Neural crest cell (in vitro differentiated cells): ENCODE measurements at regions not wholly inside any gene's neighbourhood (a gene's known extent, or its start where the extent isn't known, plus 50 kb on each side); places are given as distances from the start of the nearest gene placed in this dataset.

Experiments used
- DNase-seq: peaks from one replicate; pipeline ENCODE4 v3.0.0; 2021; ENCODE audit warnings: low read depth, mixed read lengths, low spot score
- H3K27ac Mint-ChIP-seq: one replicate; pipeline ENCODE4 v1.8.0; 2021; ENCODE audit warnings: mild to moderate bottlenecking, mixed read lengths; ENCODE audit not compliant: unreplicated experiment
- H3K27me3 Mint-ChIP-seq: 2 replicates; pipeline ENCODE4 v1.8.0; 2021; ENCODE audit warnings: low read depth, mild to moderate bottlenecking, mixed read lengths
- H3K36me3 Mint-ChIP-seq: 2 replicates; pipeline ENCODE4 v1.8.0; 2021; ENCODE audit warnings: low read depth, mild to moderate bottlenecking, mixed read lengths
- H3K4me1 Mint-ChIP-seq: 2 replicates; pipeline ENCODE4 v1.8.0; 2021; ENCODE audit warnings: mixed read lengths
- H3K4me3 Mint-ChIP-seq: one replicate; pipeline ENCODE4 v1.8.0; 2021; ENCODE audit warnings: mild to moderate bottlenecking, mixed read lengths
- H3K9me3 Mint-ChIP-seq: 2 replicates; pipeline ENCODE4 v1.8.0; 2021; ENCODE audit warnings: mixed read lengths
- TF ChIP-seq, protein P1 (sequence below): fragments of 200-600 bp; sonication (generic); conservative IDR thresholded peaks from 2 replicates; pipeline ENCODE4 v1.5.0; 2021; ENCODE audit warnings: antibody characterized with exemption, mild to moderate bottlenecking

DNA sequence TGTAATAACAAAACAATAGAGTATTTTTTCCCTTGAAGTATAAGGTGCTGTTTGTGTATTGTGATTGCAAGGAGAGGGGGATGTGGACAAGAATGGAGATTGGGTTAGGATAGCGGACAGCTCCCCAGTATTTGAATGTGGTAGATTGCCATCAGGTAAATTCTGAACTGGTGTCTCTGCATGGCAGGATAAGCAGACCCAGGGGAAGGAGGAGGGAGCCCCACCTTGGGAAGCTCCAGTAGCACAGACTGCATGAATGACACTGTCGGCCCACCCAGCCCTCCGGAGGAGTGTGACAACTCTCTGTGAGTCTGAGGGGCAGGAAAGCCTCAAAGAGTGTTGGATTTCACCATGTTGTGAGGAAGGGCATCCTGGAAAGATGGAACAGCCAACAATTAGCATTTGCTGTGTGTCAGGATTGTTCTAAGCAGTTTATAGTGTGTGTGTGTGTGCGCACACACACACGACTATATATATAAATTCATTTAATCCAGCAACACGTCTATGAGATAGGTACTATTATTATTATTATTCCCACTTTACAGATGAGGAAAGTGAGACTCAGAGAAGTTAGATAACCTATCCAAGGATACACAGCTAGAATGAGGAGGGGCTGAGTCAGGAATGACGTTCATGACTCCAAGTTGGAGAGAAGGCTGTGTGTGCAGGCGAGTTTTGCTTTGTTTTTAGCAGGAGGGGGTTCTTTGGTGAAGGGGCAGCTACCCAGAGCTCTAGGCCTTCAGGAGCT is 63.4 kb upstream of the LCTL start:
- TF ChIP-seq, protein P1, sequence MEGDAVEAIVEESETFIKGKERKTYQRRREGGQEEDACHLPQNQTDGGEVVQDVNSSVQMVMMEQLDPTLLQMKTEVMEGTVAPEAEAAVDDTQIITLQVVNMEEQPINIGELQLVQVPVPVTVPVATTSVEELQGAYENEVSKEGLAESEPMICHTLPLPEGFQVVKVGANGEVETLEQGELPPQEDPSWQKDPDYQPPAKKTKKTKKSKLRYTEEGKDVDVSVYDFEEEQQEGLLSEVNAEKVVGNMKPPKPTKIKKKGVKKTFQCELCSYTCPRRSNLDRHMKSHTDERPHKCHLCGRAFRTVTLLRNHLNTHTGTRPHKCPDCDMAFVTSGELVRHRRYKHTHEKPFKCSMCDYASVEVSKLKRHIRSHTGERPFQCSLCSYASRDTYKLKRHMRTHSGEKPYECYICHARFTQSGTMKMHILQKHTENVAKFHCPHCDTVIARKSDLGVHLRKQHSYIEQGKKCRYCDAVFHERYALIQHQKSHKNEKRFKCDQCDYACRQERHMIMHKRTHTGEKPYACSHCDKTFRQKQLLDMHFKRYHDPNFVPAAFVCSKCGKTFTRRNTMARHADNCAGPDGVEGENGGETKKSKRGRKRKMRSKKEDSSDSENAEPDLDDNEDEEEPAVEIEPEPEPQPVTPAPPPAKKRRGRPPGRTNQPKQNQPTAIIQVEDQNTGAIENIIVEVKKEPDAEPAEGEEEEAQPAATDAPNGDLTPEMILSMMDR, result no peak
- Mint-ChIP-seq H3K9me3 (no peaks in the 10 kb centered on the region), H3K27me3 (no peaks in the 10 kb centered on the region), H3K36me3 (no peaks in the 10 kb centered on the region), H3K4me3 (no peak overlapping the region), H3K4me1 (peaks cover 20% of the 10 kb centered on the region), H3K27ac (no peak overlapping the region)
- DNase-seq, result no peak

DNA sequence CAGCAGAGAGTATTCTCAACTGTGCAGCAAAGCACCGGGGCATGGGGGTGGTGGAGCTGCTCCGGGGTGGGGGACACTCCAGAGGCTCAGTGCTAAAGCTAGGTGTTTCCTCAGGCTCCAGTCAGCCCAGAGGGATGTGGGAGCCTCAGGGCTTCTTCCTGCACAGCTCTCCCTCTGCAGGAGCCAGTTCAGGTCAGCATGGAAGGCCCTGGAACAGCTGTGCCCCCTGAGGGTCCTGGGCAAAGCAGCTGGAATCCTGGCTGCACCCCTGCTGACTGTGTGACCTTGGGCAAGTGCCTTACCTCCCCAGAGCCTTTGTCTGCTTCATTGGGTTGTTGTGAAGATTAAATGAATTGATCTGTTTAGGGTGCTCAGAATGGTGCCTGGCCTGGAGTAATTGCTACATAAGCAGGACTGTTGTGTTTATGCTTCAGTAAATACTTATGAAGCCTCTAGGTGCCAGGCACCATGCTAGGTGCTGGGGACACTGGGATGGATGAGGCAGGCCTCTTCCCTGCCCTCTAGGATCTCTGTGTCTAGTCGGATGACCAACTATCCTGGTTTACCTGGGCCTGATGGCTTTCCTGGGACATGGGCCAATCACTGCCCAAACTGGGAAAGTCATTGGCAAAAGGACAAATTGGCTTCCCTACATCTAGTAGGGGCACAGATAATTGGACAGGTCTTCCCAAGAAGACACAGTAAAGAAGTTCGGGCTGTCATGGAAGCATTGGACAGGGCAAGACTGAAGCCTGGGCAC is 64.2 kb upstream of the LCTL start:
- Mint-ChIP-seq H3K4me3 (no peak overlapping the region), H3K27me3 (no peaks in the 10 kb centered on the region), H3K36me3 (no peaks in the 10 kb centered on the region), H3K9me3 (no peaks in the 10 kb centered on the region), H3K4me1 (peaks cover 20% of the 10 kb centered on the region), H3K27ac (no peak overlapping the region)
- DNase-seq, result no peak
- TF ChIP-seq, protein P1, result no peak

DNA sequence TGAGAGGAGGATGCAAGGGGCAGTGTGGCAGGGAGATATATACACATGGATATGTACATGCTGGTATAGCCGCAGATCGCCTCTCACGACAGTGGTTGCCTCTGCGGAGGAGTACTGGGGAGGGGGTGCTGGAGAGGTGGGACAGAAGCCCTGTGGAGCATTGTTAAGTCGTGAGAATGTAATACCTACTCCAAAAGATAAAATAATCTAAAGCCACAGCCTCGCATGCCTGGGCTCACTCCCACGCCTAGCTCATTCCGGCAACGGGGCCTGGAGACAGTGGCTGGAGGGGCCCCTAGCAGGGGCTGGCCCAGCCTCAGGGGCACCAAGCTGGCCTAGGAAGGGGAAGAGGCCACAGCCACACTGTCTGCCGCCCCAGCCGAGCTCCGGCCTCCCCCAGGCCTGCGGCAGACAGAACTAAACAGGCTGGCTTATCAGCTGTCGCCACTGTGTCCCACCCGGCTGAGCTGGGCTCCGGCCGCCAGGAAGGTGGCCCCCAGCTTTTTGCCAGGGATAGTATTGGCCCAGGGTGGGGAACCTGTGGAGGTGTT is 65.1 kb upstream of the LCTL start:
- H3K9me3 Mint-ChIP-seq, result no peaks in the 10 kb centered on the region
- H3K4me1 Mint-ChIP-seq, result peaks cover 20% of the 10 kb centered on the region
- TF ChIP-seq, protein P1, result no peak
- no peaks in the 10 kb centered on the region for H3K27me3 Mint-ChIP-seq
- no peaks in the 10 kb centered on the region for H3K36me3 Mint-ChIP-seq
- DNase-seq, result no peak
- H3K27ac Mint-ChIP-seq, result no peak overlapping the region
- H3K4me3 Mint-ChIP-seq, result no peak overlapping the region

DNA sequence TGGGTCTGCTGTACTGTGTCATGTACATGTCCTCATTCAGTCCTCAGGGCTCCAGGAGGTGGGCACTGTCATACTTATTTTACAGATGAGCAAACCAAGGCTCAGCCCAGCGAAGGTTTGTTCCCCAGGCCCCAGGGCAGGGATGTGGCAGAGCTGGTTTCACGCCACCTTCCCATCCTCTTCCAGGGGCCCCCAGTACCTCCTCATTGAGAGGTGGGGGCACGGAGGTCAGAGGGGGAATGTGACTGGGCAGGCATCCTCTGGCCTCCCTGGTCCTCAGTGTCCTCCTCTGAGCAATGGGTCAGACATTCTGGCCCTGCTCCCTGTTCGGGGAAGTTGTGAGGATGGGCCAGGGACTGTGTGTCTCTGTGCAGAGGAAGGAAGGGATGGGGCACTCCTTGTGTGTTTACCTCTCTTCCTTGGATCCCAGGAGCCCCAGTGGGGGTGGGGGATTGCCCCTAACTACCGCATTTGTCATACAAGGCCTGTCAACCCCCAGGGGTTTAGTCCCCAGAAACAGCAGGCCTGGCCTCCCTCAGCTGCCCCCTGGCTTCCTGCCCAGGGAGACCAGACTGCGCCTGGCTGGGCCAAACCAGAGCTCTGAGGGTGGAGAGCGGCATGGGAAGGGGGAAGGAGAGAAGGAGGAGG is 65.9 kb upstream of the LCTL start:
- no peaks in the 10 kb centered on the region for H3K9me3 Mint-ChIP-seq
- TF ChIP-seq, protein P1, result no peak
- H3K27ac Mint-ChIP-seq, result no peak overlapping the region
- H3K36me3 Mint-ChIP-seq, result no peaks in the 10 kb centered on the region
- no peaks in the 10 kb centered on the region for H3K27me3 Mint-ChIP-seq
- DNase-seq, result no peak
- H3K4me3 Mint-ChIP-seq, result no peak overlapping the region
- peaks cover 20% of the 10 kb centered on the region for H3K4me1 Mint-ChIP-seq

DNA sequence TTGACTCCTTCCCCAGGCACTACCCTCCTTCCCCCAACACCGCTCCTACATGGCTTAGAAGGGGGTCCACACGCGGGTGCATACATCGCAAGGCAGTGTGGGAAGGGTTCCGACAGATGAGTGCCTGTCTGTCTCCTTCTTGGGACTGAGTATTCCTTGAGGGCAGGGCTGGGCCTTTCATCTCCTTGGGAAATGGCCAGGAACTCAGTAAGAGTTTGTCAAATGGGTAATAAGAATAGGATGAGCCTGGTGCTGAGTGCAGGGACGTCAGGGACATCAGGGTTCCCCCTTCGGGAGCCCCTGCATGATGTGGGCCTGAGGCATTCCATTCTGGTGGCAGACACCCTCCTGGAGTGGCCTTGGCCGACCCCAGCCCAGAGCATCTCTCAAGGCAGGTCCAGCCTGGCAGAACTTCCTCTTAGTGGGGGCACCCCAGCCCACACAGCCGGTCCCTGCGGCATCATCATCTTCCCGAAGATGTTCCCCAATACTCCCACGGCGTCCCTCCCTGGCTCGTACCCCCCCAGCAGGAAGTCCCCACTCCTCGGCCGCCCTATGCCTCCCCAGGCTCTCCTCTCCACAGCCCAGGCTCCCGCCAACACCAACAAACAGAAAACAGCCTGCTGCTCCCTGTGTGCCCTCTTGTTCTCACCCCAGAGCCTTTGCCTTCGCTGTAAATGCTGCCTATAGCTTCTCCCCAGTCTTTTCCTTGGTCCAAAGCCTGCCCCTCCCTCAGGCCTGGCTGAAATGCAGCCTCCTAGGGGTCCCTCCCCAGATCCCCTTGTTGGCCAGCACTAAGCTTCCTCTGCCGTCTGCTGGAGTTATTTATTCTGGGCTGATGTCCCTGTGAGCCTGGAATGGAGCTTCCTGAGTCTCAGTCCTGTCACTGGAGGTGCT is 67.5 kb upstream of the LCTL start:
- no peak for DNase-seq

More for the DNA sequence above, 67.5 kb upstream of the LCTL start:
- no peaks in the 10 kb centered on the region for H3K9me3 Mint-ChIP-seq
- no peaks in the 10 kb centered on the region for H3K27me3 Mint-ChIP-seq
- no peak overlapping the region for H3K27ac Mint-ChIP-seq
- no peaks in the 10 kb centered on the region for H3K36me3 Mint-ChIP-seq
- no peak overlapping the region for H3K4me3 Mint-ChIP-seq
- TF ChIP-seq, protein P1, result no peak
- H3K4me1 Mint-ChIP-seq, result peaks cover 20% of the 10 kb centered on the region
